Thyroid gland (tissue), 4 donors: ENCODE measurements at regions not wholly inside any gene's neighbourhood (a gene's known extent, or its start where the extent isn't known, plus 50 kb on each side); places are given as distances from the start of the nearest gene placed in this dataset.
"Not testable (repeated sequence)": the region's sequence is repeated elsewhere in the genome, so short reads cannot be mapped to it uniquely, and the experiment has no call there.

Experiments
- DNase-seq, 2 donors: peaks; one replicate each; pipeline ENCODE4 v3.0.0-alpha.2; 2019
- H3K27ac ChIP-seq, 3 donors: fragments of 200-600 bp; sonication (generic); 1 replicate in 2 of 3; 2 replicates in 1 of 3; pipeline ENCODE4 v1.5.1; 2016 to 2019; ENCODE audit warnings: mild to moderate bottlenecking in 1 of 3, moderate library complexity in 1 of 3
- H3K27me3 ChIP-seq: fragments of 200-600 bp; sonication (generic); one replicate; pipeline ENCODE4 v1.5.1; 2019
- H3K36me3 ChIP-seq, 2 donors: fragments of 200-600 bp; sonication (generic); one replicate each; pipeline ENCODE4 v1.5.1; 2016 to 2019
- H3K4me1 ChIP-seq, 2 donors: fragments of 200-600 bp; sonication (generic); one replicate each; pipeline ENCODE4 v1.5.1; 2017 to 2019
- H3K4me3 ChIP-seq, 3 donors: fragments of 200-600 bp; sonication (generic); replicated peaks in 1 of 3; 1 replicate in 2 of 3; 2 replicates in 1 of 3; pipeline ENCODE4 v1.5.1; 2016; ENCODE audit warnings: mild to moderate bottlenecking in 1 of 3
- H3K9me3 ChIP-seq: fragments of 200-600 bp; sonication (generic); one replicate; pipeline ENCODE4 v1.5.1; 2017
- POLR2A ChIP-seq, 2 donors: fragments of 450-650 bp; IDR thresholded peaks; one replicate each; pipeline ENCODE4 v1.6.1; 2017; ENCODE audit warnings: antibody characterized with exemption in 2 of 2, mild to moderate bottlenecking in 2 of 2, moderate library complexity in 1 of 2
- WGBS, 2 donors: methylation state at CpG; one replicate each; pipeline ENCODE4 v1.1.5; 2017; 5-methylcytosine and 5-hydroxymethylcytosine counted together
- intact Hi-C: fragments of 100-400 bp; cut with DNase I; formaldehyde crosslinking; loops from one replicate; pipeline ENCODE4 v1.15.1; 2023
- TF ChIP-seq, protein P1 (sequence below), 6 experiments: fragments of 200-600 bp in 3 of 6; fragments of 450-650 bp in 3 of 6; sonication (generic) in 3 of 6; IDR thresholded peaks; one replicate each; pipeline ENCODE4 v1.5.1; 2016 to 2019; ENCODE audit warnings: antibody characterized with exemption in 6 of 6, mild to moderate bottlenecking in 2 of 6, inconsistent platforms in 1 of 6, moderate library complexity in 1 of 6

DNA sequence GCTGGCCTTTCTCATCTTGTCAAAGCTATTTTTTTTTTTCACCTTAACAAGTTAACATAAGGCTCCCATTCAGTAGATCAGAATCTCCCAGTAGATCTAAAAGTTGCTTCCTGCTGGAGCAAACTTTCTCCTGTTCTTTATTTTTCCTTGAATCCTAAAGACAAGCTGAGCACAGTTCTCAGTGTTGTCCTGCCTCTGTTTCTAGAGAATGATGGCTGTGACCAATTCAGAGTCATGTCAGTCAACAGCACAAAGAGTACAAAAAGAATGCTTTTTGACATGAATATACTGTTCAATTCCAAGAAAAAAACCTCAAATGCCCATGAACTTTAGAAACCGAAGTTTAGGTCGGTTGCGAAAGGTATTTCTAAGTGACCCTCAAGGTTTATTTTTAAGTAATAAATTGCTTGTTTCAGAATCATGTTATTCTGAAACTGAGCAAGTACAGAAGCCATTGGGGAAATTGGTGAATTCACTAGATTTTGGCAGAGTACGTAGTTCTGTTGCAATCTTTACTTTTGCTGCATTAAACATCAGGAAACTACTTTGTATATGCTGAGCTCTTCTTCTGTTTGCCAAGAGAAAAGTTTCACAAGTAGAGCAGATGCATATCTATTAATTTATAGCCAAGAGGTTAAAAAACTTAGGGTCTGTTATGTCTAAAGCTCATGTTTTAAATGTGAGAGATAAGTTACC, 161.7 kb upstream of the RPS23 start:
- Histone ChIP-seq H3K4me3 (no peak overlapping the region), H3K27me3 (no peaks in the 10 kb centered on the region), H3K27ac (no peak overlapping the region), H3K4me1 (no peaks in the 10 kb centered on the region), H3K36me3 (no peaks in the 10 kb centered on the region), H3K9me3 (no peaks in the 10 kb centered on the region)
- no peak for DNase-seq
- WGBS, 2 donors, result 66 to 79% methylated on average over 4 of the region's 4 CpGs
- TF ChIP-seq, protein P1, sequence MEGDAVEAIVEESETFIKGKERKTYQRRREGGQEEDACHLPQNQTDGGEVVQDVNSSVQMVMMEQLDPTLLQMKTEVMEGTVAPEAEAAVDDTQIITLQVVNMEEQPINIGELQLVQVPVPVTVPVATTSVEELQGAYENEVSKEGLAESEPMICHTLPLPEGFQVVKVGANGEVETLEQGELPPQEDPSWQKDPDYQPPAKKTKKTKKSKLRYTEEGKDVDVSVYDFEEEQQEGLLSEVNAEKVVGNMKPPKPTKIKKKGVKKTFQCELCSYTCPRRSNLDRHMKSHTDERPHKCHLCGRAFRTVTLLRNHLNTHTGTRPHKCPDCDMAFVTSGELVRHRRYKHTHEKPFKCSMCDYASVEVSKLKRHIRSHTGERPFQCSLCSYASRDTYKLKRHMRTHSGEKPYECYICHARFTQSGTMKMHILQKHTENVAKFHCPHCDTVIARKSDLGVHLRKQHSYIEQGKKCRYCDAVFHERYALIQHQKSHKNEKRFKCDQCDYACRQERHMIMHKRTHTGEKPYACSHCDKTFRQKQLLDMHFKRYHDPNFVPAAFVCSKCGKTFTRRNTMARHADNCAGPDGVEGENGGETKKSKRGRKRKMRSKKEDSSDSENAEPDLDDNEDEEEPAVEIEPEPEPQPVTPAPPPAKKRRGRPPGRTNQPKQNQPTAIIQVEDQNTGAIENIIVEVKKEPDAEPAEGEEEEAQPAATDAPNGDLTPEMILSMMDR (IDR thresholded peaks at IDR 0.05), result no peak
- TF ChIP-seq POLR2A (IDR thresholded peaks at IDR 0.05), result no peak
- intact Hi-C loops, result no loop called here

DNA sequence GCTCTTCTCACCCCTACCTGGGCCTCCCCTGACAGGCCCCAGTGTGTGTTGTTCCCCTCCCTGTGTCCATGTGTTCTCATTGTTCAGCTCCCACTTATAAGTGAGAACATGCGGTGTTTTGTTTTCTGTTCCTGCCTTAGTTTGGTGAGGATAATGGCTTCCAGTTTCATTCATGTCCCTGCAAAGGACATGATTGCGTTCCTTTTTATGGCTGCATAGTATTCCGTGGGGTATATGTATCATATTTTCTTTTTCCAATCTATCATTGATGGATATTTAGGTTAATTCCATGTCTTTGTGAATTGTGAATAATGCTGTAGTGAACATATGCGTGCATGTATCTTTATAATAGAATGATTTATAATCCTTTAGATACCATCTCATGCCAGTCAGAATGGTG, 159.4 kb upstream of the RPS23 start:
- H3K4me1 ChIP-seq, intact Hi-C loops: not testable (repeated sequence)
- 74 to 87% methylated on average over 4 of the region's 4 CpGs for WGBS, 2 donors

DNA sequence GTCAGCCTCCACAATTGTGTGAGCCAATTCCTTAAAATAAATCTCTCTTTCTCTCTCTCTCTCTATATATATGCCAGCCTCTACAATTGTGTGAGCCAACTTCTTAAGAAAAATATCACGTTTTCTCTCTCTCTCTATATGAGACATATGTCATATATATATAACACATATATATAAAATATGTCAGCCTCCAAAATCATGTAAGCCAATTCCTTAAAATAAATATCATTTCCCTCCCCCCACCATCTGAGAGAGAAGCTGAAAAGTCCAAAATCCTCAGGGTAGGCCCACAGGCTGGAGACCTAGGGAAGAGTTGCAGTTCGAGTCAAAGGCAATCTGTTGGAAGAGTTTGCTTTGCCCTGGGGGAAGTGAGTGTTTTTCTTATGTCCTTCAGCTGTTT, 158.1 kb upstream of the RPS23 start:
- intact Hi-C loops, result no loop called here
- no peaks in the 10 kb centered on the region for H3K27me3 ChIP-seq
- TF ChIP-seq, protein P1 (IDR thresholded peaks at IDR 0.05), result no peak
- TF ChIP-seq POLR2A (IDR thresholded peaks at IDR 0.05), result no peak
- no peaks in the 10 kb centered on the region for H3K4me1 ChIP-seq
- no peaks in the 10 kb centered on the region for H3K36me3 ChIP-seq
- no peak for DNase-seq
- H3K27ac ChIP-seq, result no peak overlapping the region
- no peaks in the 10 kb centered on the region for H3K9me3 ChIP-seq
- 40 to 81% methylated on average over 2 of the region's 2 CpGs for WGBS, 2 donors
- no peak overlapping the region for H3K4me3 ChIP-seq

More for the DNA sequence above, 159.4 kb upstream of the RPS23 start:
- H3K9me3 ChIP-seq, H3K4me3 ChIP-seq, H3K27me3 ChIP-seq, H3K36me3 ChIP-seq, H3K27ac ChIP-seq, DNase-seq: not testable (repeated sequence)

DNA sequence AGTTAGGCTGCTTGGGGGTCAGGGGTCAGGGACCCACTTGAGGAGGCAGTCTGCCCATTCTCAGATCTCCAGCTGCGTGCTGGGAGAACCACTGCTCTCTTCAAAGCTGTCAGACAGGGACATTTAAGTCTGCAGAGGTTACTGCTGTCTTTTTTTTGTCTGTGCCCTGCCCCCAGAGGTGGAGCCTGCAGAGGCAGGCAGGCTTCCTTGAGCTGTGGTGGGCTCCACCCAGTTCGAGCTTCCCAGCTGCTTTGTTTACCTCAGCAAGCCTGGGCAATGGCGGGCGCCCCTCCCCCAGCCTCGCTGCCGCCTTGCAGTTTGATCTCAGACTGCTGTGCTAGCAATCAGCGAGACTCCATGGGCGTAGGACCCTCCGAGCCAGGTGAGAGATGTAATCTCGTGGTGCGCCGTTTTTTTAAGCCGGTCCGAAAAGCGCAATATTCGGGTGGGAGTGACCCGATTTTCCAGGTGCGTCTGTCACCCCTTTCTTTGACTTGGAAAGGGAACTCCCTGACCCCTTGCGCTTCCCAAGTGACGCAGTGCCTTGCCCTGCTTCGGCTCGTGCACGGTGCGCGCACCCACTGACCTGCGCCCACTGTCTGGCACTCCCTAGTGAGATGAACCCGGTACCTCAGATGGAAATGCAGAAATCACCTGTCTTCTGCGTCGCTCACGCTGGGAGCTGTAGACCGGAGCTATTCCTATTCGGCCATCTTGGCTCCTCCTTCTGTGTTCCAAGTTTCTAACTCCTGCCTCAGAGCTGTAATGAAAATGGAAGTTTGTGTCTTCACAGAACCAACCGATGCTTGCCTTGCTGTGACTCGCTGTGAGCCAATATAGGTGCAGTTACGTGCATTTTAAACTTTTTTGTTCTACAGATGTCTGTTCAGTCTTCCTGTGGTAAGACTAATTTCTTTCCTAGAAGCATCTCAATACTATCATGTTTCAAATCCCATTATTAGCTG, 156.8 kb upstream of the RPS23 start:
- H3K36me3 ChIP-seq, H3K27me3 ChIP-seq, DNase-seq, H3K4me3 ChIP-seq, intact Hi-C loops, H3K27ac ChIP-seq, H3K9me3 ChIP-seq, H3K4me1 ChIP-seq: not testable (repeated sequence)
- WGBS, 2 donors, result 96% methylated on average over 21 to 29 of the region's 35 CpGs

DNA sequence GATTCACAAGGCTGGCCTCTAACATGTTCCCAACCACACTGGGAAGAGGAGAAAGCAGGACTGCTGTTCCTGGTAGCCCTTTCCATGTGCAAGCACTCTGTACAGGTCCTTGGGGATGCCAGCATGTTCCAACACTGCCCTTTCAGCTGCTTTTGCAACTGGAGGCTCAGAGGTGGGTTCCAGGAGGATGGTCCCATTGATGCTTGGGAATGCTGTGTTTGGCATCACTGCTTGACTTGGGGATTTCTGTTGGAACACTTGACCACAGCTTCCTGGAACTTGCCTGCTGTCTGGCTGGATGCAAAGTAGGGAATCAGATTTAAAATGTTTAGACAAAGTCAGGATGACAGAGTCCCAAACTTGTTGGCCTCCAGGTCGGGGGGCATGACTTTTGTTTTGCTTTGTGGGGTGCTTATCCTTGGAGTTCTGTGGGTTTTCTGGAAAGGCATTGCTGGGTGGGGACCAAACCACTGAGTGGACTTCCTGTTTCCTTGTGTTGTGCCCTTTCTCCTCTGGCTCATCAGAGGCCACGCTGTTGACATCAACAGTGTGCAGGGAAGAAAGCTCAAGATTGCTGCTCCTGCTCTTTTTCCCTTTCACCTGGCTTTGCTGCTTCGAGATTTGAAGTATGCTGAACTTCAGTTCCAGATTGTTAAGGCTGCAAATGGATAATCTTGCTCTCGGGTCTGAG, 148.5 kb upstream of the RPS23 start:
- intact Hi-C loops, result no loop called here
- DNase-seq, result peak in 1 of 2 donors; percentile 12
- H3K27ac ChIP-seq, result no peak overlapping the region

More for the DNA sequence above, 148.5 kb upstream of the RPS23 start:
- no peak overlapping the region for H3K4me3 ChIP-seq
- H3K27me3 ChIP-seq, result no peaks in the 10 kb centered on the region
- H3K36me3 ChIP-seq, result no peaks in the 10 kb centered on the region
- H3K9me3 ChIP-seq, result no peaks in the 10 kb centered on the region
- WGBS, 2 donors, result 68 to 74% methylated on average over 4 of the region's 4 CpGs
- no peak for TF ChIP-seq POLR2A (IDR thresholded peaks at IDR 0.05)
- TF ChIP-seq, protein P1 (IDR thresholded peaks at IDR 0.05), result no peak
- H3K4me1 ChIP-seq, result no peaks in the 10 kb centered on the region
